ENCODE measurements at regions not wholly inside any gene's neighbourhood (a gene's known extent, or its start where the extent isn't known, plus 50 kb on each side); places are given as distances from the start of the nearest gene placed in this dataset.

GRCh38 chr3:22122567-22122966 lies 371.6 kb upstream of the ZNF385D start:
- TF ChIP-seq CTCF (IDR thresholded peaks at IDR 0.05; ENCODE audit: insufficient read depth, low read depth, low read length, missing control alignments), result no peak
- H3K4me3 ChIP-seq (ENCODE audit: low read depth, low read length), result no peak overlapping the region
- DNase-seq (ENCODE audit: low read depth), result peak; percentile 12

GRCh38 chr3:22129101-22129500 lies 378.1 kb upstream of the ZNF385D start:
- no peak overlapping the region for H3K4me3 ChIP-seq (ENCODE audit: low read depth, low read length)
- DNase-seq (ENCODE audit: low read depth), result no peak
- no peak for TF ChIP-seq CTCF (IDR thresholded peaks at IDR 0.05; ENCODE audit: insufficient read depth, low read depth, low read length, missing control alignments)

GRCh38 chr3:22141769-22142168 lies 390.8 kb upstream of the ZNF385D start:
- DNase-seq (ENCODE audit: low read depth), result no peak
- no peak overlapping the region for H3K4me3 ChIP-seq (ENCODE audit: low read depth, low read length)
- TF ChIP-seq CTCF (IDR thresholded peaks at IDR 0.05; ENCODE audit: insufficient read depth, low read depth, low read length, missing control alignments), result no peak

- no peak for TF ChIP-seq CTCF (IDR thresholded peaks at IDR 0.05; ENCODE audit: insufficient read depth, low read depth, low read length, missing control alignments)
- no peak overlapping the region for H3K4me3 ChIP-seq (ENCODE audit: low read depth, low read length)
- no peak for DNase-seq (ENCODE audit: low read depth)
Observed at GRCh38 chr3:22147161-22147560, 396.2 kb upstream of the ZNF385D start.

- no peak for TF ChIP-seq CTCF (IDR thresholded peaks at IDR 0.05; ENCODE audit: insufficient read depth, low read depth, low read length, missing control alignments)
- DNase-seq (ENCODE audit: low read depth), result no peak
- H3K4me3 ChIP-seq (ENCODE audit: low read depth, low read length), result no peak overlapping the region
Observed at GRCh38 chr3:22156868-22157267, 405.9 kb upstream of the ZNF385D start.

- H3K4me3 ChIP-seq (ENCODE audit: low read depth, low read length), result no peak overlapping the region
- DNase-seq (ENCODE audit: low read depth), result no peak
- no peak for TF ChIP-seq CTCF (IDR thresholded peaks at IDR 0.05; ENCODE audit: insufficient read depth, low read depth, low read length, missing control alignments)
Observed at GRCh38 chr3:22157848-22158247, 406.8 kb upstream of the ZNF385D start.

- TF ChIP-seq CTCF (IDR thresholded peaks at IDR 0.05; ENCODE audit: insufficient read depth, low read depth, low read length, missing control alignments), result no peak
- DNase-seq (ENCODE audit: low read depth), result no peak
- no peak overlapping the region for H3K4me3 ChIP-seq (ENCODE audit: low read depth, low read length)
Observed at GRCh38 chr3:22159004-22159695, 408.1 kb upstream of the ZNF385D start.
